Body of pancreas (tissue), 4 donors: ENCODE measurements at regions not wholly inside any gene's neighbourhood (a gene's known extent, or its start where the extent isn't known, plus 50 kb on each side); places are given as distances from the start of the nearest gene placed in this dataset.

Experiments used
- ATAC-seq: fragments of 150-250 bp; one replicate; pipeline ENCODE4 v1.9.1; 2016
- DNase-seq, 4 donors: peaks; one replicate each; pipeline ENCODE4 v3.0.0-alpha.2; 2019
- H3K27ac ChIP-seq, 4 donors: fragments of 200-600 bp; sonication (generic); 1 replicate in 3 of 4; 2 replicates in 1 of 4; pipeline versions ENCODE4 v1.5.1 to v1.6.1; 2016 to 2019; ENCODE audit warnings: mild to moderate bottlenecking in 1 of 4, mixed read lengths in 1 of 4, moderate library complexity in 1 of 4
- H3K27me3 ChIP-seq, 2 donors: fragments of 200-600 bp; sonication (generic); one replicate each; pipeline ENCODE4 v1.6.0; 2016; ENCODE audit warnings: mild to moderate bottlenecking in 1 of 2
- H3K36me3 ChIP-seq, 2 donors: fragments of 200-600 bp; sonication (generic); replicated peaks in 1 of 2; 2 replicates each; pipeline ENCODE4 v1.5.1; 2016; ENCODE audit warnings: low read depth in 2 of 2; ENCODE audit not compliant: insufficient read depth in 1 of 2
- H3K4me1 ChIP-seq: fragments of 200-600 bp; sonication (generic); one replicate; pipeline ENCODE4 v1.6.0; 2016
- H3K4me3 ChIP-seq, 2 donors: fragments of 200-600 bp; sonication (generic); 1 replicate in 1 of 2; 2 replicates in 1 of 2; pipeline ENCODE4 v1.5.1; 2016 to 2019
- H3K9me3 ChIP-seq, 3 donors: fragments of 200-600 bp; sonication (generic); 1 replicate in 2 of 3; 2 replicates in 1 of 3; pipeline ENCODE4 v1.5.1; 2016
- CTCF ChIP-seq, 7 experiments: fragments of 450-650 bp in 4 of 7; fragments of 200-600 bp in 3 of 7; sonication (generic) in 3 of 7; IDR thresholded peaks; one replicate each; pipeline ENCODE4 v1.5.1; 2016 to 2019; ENCODE audit warnings: antibody characterized with exemption in 7 of 7
- POLR2A ChIP-seq, 3 donors: fragments of 450-650 bp; IDR thresholded peaks; one replicate each; pipeline ENCODE4 v1.6.1; 2016; ENCODE audit warnings: antibody characterized with exemption in 3 of 3, mild to moderate bottlenecking in 2 of 3
- WGBS, 2 donors: methylation state at CpG; one replicate each; pipeline ENCODE4 v1.1.5; 2017; 5-methylcytosine and 5-hydroxymethylcytosine counted together
- intact Hi-C: fragments of 100-400 bp; cut with DNase I; formaldehyde crosslinking; loops from one replicate; pipeline ENCODE4 v1.15.1; 2023

DNA sequence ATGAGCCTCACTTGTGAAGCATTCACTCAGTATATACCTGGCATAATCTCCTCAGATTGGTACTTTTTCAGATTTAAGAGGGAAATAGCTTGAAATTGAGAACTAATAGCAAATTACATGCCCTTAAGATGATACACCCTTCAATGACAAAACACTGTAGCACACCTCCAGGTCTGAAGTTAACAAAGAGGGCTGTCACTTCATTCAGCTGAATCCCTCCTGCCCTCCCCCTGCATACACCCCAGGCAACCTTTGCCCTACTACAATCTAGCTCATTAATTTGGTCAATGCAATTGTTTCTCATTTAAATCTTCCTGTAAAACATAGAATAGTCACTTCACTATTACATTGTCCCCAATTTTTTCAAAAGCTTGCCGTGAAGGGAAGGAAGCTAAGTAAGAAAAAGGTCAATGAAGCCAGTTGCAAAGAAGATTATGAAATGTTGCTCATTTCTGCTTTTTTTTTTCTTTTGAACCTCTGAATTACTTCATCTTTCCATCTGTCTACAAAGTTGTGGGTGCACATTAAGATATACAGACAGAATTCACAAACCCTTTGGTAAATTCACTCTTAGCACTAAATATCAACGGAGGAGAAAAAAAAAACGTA, 294.8 kb upstream of the PTGER4 start:
- 48 to 59% methylated on average over 3 of the region's 3 CpGs for WGBS, 2 donors

DNA sequence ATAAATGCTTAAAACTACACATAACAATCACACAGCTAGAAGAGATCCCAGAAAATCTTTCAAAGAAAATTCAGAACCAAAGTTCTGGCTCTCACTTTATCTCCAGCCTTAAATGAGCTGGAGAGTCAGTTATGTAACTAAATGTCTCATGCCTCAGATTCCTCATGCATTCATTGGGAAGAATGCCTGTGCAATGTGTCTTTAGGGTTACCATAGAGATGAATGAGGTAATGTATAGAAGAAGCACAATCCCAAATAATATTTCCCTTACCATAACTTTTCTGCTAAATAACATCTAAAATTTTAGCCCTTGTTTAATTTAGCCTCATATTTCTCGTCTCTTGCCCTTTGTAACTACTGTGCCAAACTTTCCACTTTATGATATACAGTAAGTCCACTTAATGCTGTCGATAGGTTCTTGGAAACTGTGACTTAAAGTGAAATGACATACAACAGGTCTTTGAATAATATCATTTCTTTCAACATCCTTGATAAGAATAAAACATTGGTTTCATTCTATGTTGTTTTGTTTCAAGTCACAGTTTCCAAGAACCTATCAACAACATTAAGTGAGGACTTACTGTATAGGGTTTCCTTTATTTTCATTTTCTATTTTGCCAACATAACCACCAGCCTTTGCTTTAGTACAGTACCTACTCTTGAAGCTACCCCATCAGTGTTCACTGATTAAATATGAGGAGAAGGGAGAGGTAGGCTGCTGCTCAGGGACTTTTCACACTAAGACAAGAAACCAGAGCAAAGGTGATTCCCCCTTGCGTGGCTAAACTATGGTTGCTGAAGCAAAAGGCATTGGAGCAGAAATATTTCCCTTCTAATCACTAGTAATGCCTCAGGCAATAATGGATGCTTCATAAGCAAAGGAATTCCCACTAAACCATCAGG, 295.7 kb upstream of the PTGER4 start:
- no peak for TF ChIP-seq CTCF (IDR thresholded peaks at IDR 0.05)
- TF ChIP-seq POLR2A (IDR thresholded peaks at IDR 0.05), result no peak
- Histone ChIP-seq H3K27ac (no peak overlapping the region), H3K36me3 (no peaks in the 10 kb centered on the region), H3K27me3 (no peaks in the 10 kb centered on the region), H3K4me1 (no peaks in the 10 kb centered on the region), H3K4me3 (no peak overlapping the region), H3K9me3 (no peaks in the 10 kb centered on the region)
- WGBS, 2 donors, result 67 to 84% methylated on average over 3 of the region's 3 CpGs
- intact Hi-C loops, result no loop called here
- ATAC-seq, result no peak
- DNase-seq, result no peak

More for the DNA sequence above, 294.8 kb upstream of the PTGER4 start:
- no peak overlapping the region for H3K4me3 ChIP-seq
- DNase-seq, result no peak
- TF ChIP-seq CTCF (IDR thresholded peaks at IDR 0.05) (no peak), POLR2A (IDR thresholded peaks at IDR 0.05) (no peak)
- no peaks in the 10 kb centered on the region for H3K4me1 ChIP-seq
- H3K27ac ChIP-seq, result no peak overlapping the region
- ATAC-seq, result no peak
- intact Hi-C loops, result no loop called here
- H3K27me3 ChIP-seq, result no peaks in the 10 kb centered on the region
- no peaks in the 10 kb centered on the region for H3K36me3 ChIP-seq
- no peaks in the 10 kb centered on the region for H3K9me3 ChIP-seq

DNA sequence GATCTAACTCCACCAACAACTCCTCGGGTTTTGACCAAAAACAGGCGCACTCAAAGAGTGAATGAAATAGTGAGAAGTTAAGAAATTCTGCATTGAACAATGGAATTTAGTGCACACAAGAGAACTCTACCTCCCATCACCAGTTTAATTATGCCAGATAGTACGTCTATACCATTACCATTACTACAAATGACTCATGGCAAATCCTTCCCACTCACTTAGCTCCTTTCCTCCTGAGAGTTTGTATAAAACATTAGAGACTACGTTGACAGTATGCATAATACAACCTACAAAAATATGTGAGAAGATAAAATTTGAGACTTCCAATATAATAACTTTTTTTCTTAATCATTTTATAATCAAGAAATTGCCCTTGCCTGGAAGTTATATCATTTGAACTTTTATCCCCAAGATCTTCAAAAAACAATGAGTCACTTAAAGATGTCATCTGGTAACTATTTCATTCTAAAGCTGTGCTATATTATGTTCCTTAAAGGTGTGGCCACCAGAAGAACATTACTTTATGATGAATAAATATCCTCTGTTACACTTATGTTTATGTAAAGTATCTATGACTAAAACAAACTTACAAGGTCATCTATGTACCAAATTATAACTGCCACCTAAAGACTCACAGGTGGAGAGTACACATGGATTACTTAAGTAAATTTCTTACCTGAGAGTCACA, 297.9 kb upstream of the PTGER4 start:
- intact Hi-C loops, result no loop called here
- ATAC-seq, result no peak
- TF ChIP-seq POLR2A (IDR thresholded peaks at IDR 0.05) (no peak), CTCF (IDR thresholded peaks at IDR 0.05) (no peak)
- no peak overlapping the region for H3K4me3 ChIP-seq
- H3K27me3 ChIP-seq, result no peaks in the 10 kb centered on the region
- H3K4me1 ChIP-seq, result no peaks in the 10 kb centered on the region
- no peak overlapping the region for H3K27ac ChIP-seq
- 84% methylated on average over 4 of the region's 4 CpGs for WGBS, 2 donors
- H3K9me3 ChIP-seq, result no peaks in the 10 kb centered on the region
- H3K36me3 ChIP-seq, result no peaks in the 10 kb centered on the region
- DNase-seq, result no peak

GRCh38 chr5:40381016-40381415, 298.7 kb upstream of the PTGER4 start:
- Histone ChIP-seq H3K27me3 (no peaks in the 10 kb centered on the region), H3K9me3 (no peaks in the 10 kb centered on the region), H3K4me1 (no peaks in the 10 kb centered on the region), H3K36me3 (no peaks in the 10 kb centered on the region), H3K27ac (no peak overlapping the region), H3K4me3 (no peak overlapping the region)
- DNase-seq (no peak), ATAC-seq (no peak)
- TF ChIP-seq POLR2A (IDR thresholded peaks at IDR 0.05), result no peak
- no peak for TF ChIP-seq CTCF (IDR thresholded peaks at IDR 0.05)
- intact Hi-C loops, result no loop called here
- 71 to 74% methylated on average over 4 of the region's 4 CpGs for whole genome bisulfite sequencing, 2 donors
